ENCODE measurements at regions not wholly inside any gene's neighbourhood (a gene's known extent, or its start where the extent isn't known, plus 50 kb on each side); places are given as distances from the start of the nearest gene placed in this dataset.

GRCh38 chr9:99736291-99736690, 85.4 kb upstream of the NR4A3 start:
- TF ChIP-seq CTCF (IDR thresholded peaks at IDR 0.05), result no peak
- H3K79me2 ChIP-seq, result no peaks in the 10 kb centered on the region

GRCh38 chr9:99737649-99738048, 84.0 kb upstream of the NR4A3 start:
- Histone ChIP-seq H3K27me3 (ENCODE audit: control insufficient read depth, insufficient read depth, low read length) (no peaks in the 10 kb centered on the region), H3K9me3 (ENCODE audit: control insufficient read depth, low read length) (no peaks in the 10 kb centered on the region), H2AFZ (no peak overlapping the region), H3K79me2 (no peaks in the 10 kb centered on the region), H3K36me3 (ENCODE audit: control insufficient read depth, insufficient read depth, low read length) (no peaks in the 10 kb centered on the region), H3K27ac (no peak overlapping the region), H3K4me1 (no peaks in the 10 kb centered on the region), H3K4me2 (ENCODE audit: low read length) (no peak overlapping the region), H3K4me3 (ENCODE audit: low read depth, low read length) (no peak overlapping the region), H3K9ac (no peak overlapping the region)
- no peak for TF ChIP-seq CTCF (IDR thresholded peaks at IDR 0.05)

More at GRCh38 chr9:99736291-99736690, 85.4 kb upstream of the NR4A3 start:
- Histone ChIP-seq H3K4me3 (ENCODE audit: low read depth, low read length) (no peak overlapping the region), H2AFZ (no peak overlapping the region), H3K36me3 (ENCODE audit: control insufficient read depth, insufficient read depth, low read length) (no peaks in the 10 kb centered on the region), H3K27me3 (ENCODE audit: control insufficient read depth, insufficient read depth, low read length) (no peaks in the 10 kb centered on the region), H3K27ac (no peak overlapping the region), H3K9ac (no peak overlapping the region), H3K4me2 (ENCODE audit: low read length) (no peak overlapping the region), H3K4me1 (no peaks in the 10 kb centered on the region), H3K9me3 (ENCODE audit: control insufficient read depth, low read length) (no peaks in the 10 kb centered on the region)

- no peaks in the 10 kb centered on the region for H3K9me3 ChIP-seq (ENCODE audit: control insufficient read depth, low read length)
- no peak overlapping the region for H3K9ac ChIP-seq
- no peak overlapping the region for H3K4me2 ChIP-seq (ENCODE audit: low read length)
- no peaks in the 10 kb centered on the region for H3K27me3 ChIP-seq (ENCODE audit: control insufficient read depth, insufficient read depth, low read length)
- TF ChIP-seq CTCF (IDR thresholded peaks at IDR 0.05), result no peak
- H3K4me1 ChIP-seq, result no peaks in the 10 kb centered on the region
- H2AFZ ChIP-seq, result no peak overlapping the region
- no peak overlapping the region for H3K4me3 ChIP-seq (ENCODE audit: low read depth, low read length)
- H3K36me3 ChIP-seq (ENCODE audit: control insufficient read depth, insufficient read depth, low read length), result no peaks in the 10 kb centered on the region
- H3K27ac ChIP-seq, result no peak overlapping the region
- no peaks in the 10 kb centered on the region for H3K79me2 ChIP-seq
Measured at GRCh38 chr9:99743006-99743405, 78.7 kb upstream of the NR4A3 start.

GRCh38 chr9:99743455-99743854, 78.2 kb upstream of the NR4A3 start:
- Histone ChIP-seq H2AFZ (no peak overlapping the region), H3K27ac (no peak overlapping the region)
- TF ChIP-seq CTCF (IDR thresholded peaks at IDR 0.05), result no peak

GRCh38 chr9:99744132-99744531, 77.6 kb upstream of the NR4A3 start:
- Histone ChIP-seq H3K27me3 (ENCODE audit: control insufficient read depth, insufficient read depth, low read length) (no peaks in the 10 kb centered on the region), H3K4me3 (ENCODE audit: low read depth, low read length) (no peak overlapping the region), H3K79me2 (no peaks in the 10 kb centered on the region), H3K9ac (no peak overlapping the region), H3K27ac (no peak overlapping the region), H3K36me3 (ENCODE audit: control insufficient read depth, insufficient read depth, low read length) (no peaks in the 10 kb centered on the region), H3K4me1 (no peaks in the 10 kb centered on the region), H3K9me3 (ENCODE audit: control insufficient read depth, low read length) (no peaks in the 10 kb centered on the region), H3K4me2 (ENCODE audit: low read length) (no peak overlapping the region), H2AFZ (no peak overlapping the region)
- TF ChIP-seq CTCF (IDR thresholded peaks at IDR 0.05), result no peak

More at GRCh38 chr9:99743455-99743854, 78.2 kb upstream of the NR4A3 start:
- no peaks in the 10 kb centered on the region for H3K36me3 ChIP-seq (ENCODE audit: control insufficient read depth, insufficient read depth, low read length)
- no peaks in the 10 kb centered on the region for H3K4me1 ChIP-seq
- H3K9ac ChIP-seq, result no peak overlapping the region
- no peaks in the 10 kb centered on the region for H3K79me2 ChIP-seq
- H3K9me3 ChIP-seq (ENCODE audit: control insufficient read depth, low read length), result no peaks in the 10 kb centered on the region
- H3K4me3 ChIP-seq (ENCODE audit: low read depth, low read length), result no peak overlapping the region
- H3K27me3 ChIP-seq (ENCODE audit: control insufficient read depth, insufficient read depth, low read length), result no peaks in the 10 kb centered on the region
- H3K4me2 ChIP-seq (ENCODE audit: low read length), result no peak overlapping the region

Measured in parathyroid adenoma (tissue), 2 donors.